ENCODE measurements at regions not wholly inside any gene's neighbourhood (a gene's known extent, or its start where the extent isn't known, plus 50 kb on each side); places are given as distances from the start of the nearest gene placed in this dataset.

DNA sequence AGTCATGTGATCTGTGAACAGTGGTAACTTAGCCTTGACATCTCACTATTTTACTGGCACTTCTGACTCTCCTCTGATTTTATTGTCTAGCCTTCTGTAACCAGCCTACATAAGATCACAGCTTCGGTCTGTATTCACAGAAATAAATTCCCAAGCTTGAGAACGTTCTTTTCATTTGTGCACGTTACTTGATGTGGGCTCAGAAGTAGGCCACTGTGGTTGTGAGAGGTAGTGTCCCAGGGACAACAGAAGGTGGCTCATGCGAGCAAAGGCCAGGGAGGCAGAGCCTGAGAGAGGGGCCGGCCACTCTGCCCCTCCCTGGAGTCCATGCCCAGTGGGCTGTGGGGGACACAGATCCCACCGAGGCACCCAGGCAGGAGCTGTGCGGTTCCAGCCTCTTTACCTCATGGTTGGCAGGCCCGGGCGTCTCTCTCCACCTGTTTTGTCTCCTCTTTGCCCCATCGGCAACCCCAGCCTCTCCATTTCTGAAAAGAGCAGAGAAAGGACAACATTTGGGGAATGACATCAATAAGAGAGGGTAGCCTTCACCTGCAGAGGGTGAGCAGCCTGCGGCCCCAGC, 207.5 kb upstream of the CST7 start (continued):
- TF ChIP-seq JUN (IDR thresholded peaks at IDR 0.05; ENCODE audit: borderline replicate concordance, low read depth, low read length): no peak
- TF ChIP-seq JUN (CRISPR knock-in tag; IDR thresholded peaks at IDR 0.05; ENCODE audit: borderline replicate concordance): no peak

DNA sequence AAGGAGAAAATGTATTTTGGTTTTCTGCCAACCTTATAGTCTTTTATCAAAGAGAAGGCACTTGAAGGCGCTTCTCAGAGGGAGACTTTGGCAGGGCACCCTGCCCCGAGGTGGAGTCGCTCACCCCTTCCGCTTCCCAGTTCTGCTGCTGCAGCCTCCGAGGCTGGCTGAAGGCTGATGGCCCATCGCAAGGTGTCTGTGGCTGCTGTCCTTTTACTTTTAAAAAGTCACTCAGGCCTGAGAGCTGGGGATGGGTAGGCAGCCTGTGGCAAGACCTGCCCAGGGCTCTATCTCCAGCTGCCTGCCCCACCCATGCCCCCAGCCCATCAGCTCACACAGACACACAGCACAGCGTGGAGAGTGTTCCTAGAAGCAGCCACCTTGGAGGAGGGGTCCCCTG, 206.6 kb upstream of the CST7 start:
- WGBS (ENCODE audit: insufficient coverage, low coverage, missing lambda C conversion rate): 2% methylated on average over 6 of the region's 7 CpGs
- Histone ChIP-seq H3K27me3 (ENCODE audit: control insufficient read depth in 2 of 2, insufficient read depth in 2 of 2, low read length in 2 of 2) (no peaks in the 10 kb centered on the region), H3K9ac (ENCODE audit: insufficient read depth in 1 of 2, low read depth in 2 of 2, low read length in 2 of 2) (no peak overlapping the region), H3K4me1 (replicated peaks in 1 of 2; ENCODE audit: control insufficient read depth in 2 of 2, insufficient read depth in 2 of 2, low read length in 2 of 2) (peaks cover 0 to 7% of the 10 kb centered on the region in 2 experiments; a peak in 2 of 5 replicates), H4K20me1 (replicated peaks; ENCODE audit: control insufficient read depth, insufficient read depth, low read length) (no peaks in the 10 kb centered on the region; the same call in 1 of the 2 replicates), H3K79me2 (ENCODE audit: control insufficient read depth, insufficient read depth, low read length) (no peaks in the 10 kb centered on the region), H3K9me1 (ENCODE audit: control insufficient read depth, insufficient read depth, low read length) (no peaks in the 10 kb centered on the region), H3K4me3 (no peak overlapping the region), H3K36me3 (ENCODE audit: control insufficient read depth, insufficient read depth, low read length) (no peaks in the 10 kb centered on the region), H2AFZ (ENCODE audit: low read depth, low read length) (no peak overlapping the region), H3K9me3 (replicated peaks; ENCODE audit: control insufficient read depth, insufficient read depth, low read depth, low read length) (no peaks in the 10 kb centered on the region), H3K4me2 (ENCODE audit: insufficient read depth, low read length) (no peak overlapping the region), H3K27ac (ENCODE audit: extremely low read depth, low read depth, low read length) (no peak overlapping the region)
- FAIRE-seq (no peak), DNase-seq (ENCODE audit: extremely low read depth in 1 of 4, low spot score in 3 of 4) (no peak), ATAC-seq (no peak)
- intact Hi-C loops (cut with micrococcal nuclease): no loop called here
- TF ChIP-seq PTBP1 (IDR thresholded peaks at IDR 0.05; ENCODE audit: low read depth, low read length): no peak
- no peak for TF ChIP-seq CHD4 (IDR thresholded peaks at IDR 0.05; ENCODE audit: insufficient read depth, insufficient replicate concordance, low read depth, low read length, poor library complexity, severe bottlenecking)
- TF ChIP-seq, protein P1, sequence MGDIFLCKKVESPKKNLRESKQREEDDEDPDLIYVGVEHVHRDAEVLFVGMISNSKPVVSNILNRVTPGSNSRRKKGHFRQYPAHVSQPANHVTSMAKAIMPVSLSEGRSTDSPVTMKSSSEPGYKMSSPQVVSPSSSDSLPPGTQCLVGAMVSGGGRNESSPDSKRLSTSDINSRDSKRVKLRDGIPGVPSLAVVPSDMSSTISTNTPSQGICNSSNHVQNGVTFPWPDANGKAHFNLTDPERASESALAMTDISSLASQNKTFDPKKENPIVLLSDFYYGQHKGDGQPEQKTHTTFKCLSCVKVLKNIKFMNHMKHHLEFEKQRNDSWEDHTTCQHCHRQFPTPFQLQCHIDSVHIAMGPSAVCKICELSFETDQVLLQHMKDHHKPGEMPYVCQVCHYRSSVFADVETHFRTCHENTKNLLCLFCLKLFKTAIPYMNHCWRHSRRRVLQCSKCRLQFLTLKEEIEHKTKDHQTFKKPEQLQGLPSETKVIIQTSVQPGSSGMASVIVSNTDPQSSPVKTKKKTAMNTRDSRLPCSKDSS (IDR thresholded peaks at IDR 0.05; ENCODE audit: low read depth, partially characterized antibody): no peak
- TF ChIP-seq DNMT1 (IDR thresholded peaks at IDR 0.05): no peak
- no peak for TF ChIP-seq ZNF445 (CRISPR knock-in tag; IDR thresholded peaks at IDR 0.05; ENCODE audit: low read depth)
- TF ChIP-seq MCM3 (IDR thresholded peaks at IDR 0.05): no peak
- no peak for TF ChIP-seq MAFK (IDR thresholded peaks at IDR 0.05; ENCODE audit: low read length)
- TF ChIP-seq, protein P2, sequence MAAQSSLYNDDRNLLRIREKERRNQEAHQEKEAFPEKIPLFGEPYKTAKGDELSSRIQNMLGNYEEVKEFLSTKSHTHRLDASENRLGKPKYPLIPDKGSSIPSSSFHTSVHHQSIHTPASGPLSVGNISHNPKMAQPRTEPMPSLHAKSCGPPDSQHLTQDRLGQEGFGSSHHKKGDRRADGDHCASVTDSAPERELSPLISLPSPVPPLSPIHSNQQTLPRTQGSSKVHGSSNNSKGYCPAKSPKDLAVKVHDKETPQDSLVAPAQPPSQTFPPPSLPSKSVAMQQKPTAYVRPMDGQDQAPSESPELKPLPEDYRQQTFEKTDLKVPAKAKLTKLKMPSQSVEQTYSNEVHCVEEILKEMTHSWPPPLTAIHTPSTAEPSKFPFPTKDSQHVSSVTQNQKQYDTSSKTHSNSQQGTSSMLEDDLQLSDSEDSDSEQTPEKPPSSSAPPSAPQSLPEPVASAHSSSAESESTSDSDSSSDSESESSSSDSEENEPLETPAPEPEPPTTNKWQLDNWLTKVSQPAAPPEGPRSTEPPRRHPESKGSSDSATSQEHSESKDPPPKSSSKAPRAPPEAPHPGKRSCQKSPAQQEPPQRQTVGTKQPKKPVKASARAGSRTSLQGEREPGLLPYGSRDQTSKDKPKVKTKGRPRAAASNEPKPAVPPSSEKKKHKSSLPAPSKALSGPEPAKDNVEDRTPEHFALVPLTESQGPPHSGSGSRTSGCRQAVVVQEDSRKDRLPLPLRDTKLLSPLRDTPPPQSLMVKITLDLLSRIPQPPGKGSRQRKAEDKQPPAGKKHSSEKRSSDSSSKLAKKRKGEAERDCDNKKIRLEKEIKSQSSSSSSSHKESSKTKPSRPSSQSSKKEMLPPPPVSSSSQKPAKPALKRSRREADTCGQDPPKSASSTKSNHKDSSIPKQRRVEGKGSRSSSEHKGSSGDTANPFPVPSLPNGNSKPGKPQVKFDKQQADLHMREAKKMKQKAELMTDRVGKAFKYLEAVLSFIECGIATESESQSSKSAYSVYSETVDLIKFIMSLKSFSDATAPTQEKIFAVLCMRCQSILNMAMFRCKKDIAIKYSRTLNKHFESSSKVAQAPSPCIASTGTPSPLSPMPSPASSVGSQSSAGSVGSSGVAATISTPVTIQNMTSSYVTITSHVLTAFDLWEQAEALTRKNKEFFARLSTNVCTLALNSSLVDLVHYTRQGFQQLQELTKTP (IDR thresholded peaks at IDR 0.05; ENCODE audit: low read depth in 1 of 2, partially characterized antibody in 2 of 2): no peak
- TF ChIP-seq, protein P3, sequence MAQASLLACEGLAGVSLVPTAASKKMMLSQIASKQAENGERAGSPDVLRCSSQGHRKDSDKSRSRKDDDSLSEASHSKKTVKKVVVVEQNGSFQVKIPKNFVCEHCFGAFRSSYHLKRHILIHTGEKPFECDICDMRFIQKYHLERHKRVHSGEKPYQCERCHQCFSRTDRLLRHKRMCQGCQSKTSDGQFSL (CRISPR knock-in tag; IDR thresholded peaks at IDR 0.05): no peak
- TF ChIP-seq, protein P3 (tag; IDR thresholded peaks at IDR 0.05): no peak
- in situ Hi-C loops (cut with MboI): no loop called here
- POLR2A ChIA-PET: no interaction called here
- CTCF ChIA-PET (ENCODE audit: low intra/inter-chr PET ratio): no interaction called here
- BruUV-seq (replicated peaks): no TSS peak
